Body of pancreas (tissue), 4 donors: ENCODE measurements at regions not wholly inside any gene's neighbourhood (a gene's known extent, or its start where the extent isn't known, plus 50 kb on each side); places are given as distances from the start of the nearest gene placed in this dataset.

Experiments
- POLR2A ChIP-seq, 3 donors: fragments of 450-650 bp; IDR thresholded peaks; one replicate each; pipeline ENCODE4 v1.6.1; 2016; ENCODE audit warnings: antibody characterized with exemption in 3 of 3, mild to moderate bottlenecking in 2 of 3
- TF ChIP-seq, protein P1 (sequence below), 7 experiments: fragments of 450-650 bp in 4 of 7; fragments of 200-600 bp in 3 of 7; sonication (generic) in 3 of 7; IDR thresholded peaks; one replicate each; pipeline ENCODE4 v1.5.1; 2016 to 2019; ENCODE audit warnings: antibody characterized with exemption in 7 of 7

DNA sequence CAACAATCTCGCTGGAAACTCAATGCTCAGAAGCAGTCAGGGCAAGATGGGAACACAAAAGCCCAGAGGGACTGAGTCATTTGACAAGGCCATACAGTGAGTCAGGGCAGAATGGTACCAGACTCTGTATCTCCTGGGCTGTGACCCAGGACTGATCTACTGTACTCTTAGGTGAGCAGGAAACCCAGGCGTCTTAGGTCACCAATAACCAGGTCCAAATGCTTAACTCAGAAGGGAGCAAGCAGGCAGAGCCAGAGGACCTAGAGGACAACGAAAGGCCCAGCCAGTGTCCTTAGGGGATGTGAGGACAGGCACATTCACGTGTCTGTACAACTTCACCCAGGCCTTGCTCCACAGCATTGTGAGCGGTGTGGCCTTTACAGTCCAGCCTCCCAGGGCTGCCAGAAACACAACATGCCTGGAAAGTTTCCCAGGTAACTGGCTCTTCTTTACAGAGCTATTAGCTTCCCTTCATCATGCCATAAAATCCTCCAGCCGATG is 69.9 kb downstream of the ARL6IP4 start:
- TF ChIP-seq, protein P1, sequence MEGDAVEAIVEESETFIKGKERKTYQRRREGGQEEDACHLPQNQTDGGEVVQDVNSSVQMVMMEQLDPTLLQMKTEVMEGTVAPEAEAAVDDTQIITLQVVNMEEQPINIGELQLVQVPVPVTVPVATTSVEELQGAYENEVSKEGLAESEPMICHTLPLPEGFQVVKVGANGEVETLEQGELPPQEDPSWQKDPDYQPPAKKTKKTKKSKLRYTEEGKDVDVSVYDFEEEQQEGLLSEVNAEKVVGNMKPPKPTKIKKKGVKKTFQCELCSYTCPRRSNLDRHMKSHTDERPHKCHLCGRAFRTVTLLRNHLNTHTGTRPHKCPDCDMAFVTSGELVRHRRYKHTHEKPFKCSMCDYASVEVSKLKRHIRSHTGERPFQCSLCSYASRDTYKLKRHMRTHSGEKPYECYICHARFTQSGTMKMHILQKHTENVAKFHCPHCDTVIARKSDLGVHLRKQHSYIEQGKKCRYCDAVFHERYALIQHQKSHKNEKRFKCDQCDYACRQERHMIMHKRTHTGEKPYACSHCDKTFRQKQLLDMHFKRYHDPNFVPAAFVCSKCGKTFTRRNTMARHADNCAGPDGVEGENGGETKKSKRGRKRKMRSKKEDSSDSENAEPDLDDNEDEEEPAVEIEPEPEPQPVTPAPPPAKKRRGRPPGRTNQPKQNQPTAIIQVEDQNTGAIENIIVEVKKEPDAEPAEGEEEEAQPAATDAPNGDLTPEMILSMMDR (IDR thresholded peaks at IDR 0.05): no peak
- TF ChIP-seq POLR2A (IDR thresholded peaks at IDR 0.05): no peak
